ENCODE measurements at regions not wholly inside any gene's neighbourhood (a gene's known extent, or its start where the extent isn't known, plus 50 kb on each side); places are given as distances from the start of the nearest gene placed in this dataset.
"Not testable (repeated sequence)": the region's sequence is repeated elsewhere in the genome, so short reads cannot be mapped to it uniquely, and the experiment has no call there.

- not testable (repeated sequence) for DNase-seq (ENCODE audit: low read depth)
Measured at GRCh38 chr17:27094179-27094578, 199.7 kb upstream of the WSB1 start.

DNA sequence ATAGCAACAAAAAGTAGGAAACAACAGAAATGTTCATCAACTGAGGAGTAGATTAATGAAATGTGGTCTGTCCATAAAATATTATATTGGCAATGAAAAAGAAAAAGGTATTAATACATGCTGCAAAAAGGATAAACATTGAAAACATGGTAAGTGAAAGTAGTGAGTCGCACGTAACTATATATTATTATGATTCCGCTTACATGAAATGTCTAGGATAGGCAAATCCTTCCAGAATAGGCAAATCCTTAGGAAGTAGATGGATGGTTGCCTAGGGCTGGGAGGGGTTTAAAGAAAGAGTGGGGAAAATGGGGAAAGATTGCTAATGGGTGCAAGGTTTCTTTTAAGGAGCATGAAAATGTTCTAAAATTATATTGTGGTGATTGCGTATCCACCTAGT lies 198.1 kb upstream of the WSB1 start:
- not testable (repeated sequence) for DNase-seq (ENCODE audit: low read depth)

DNA sequence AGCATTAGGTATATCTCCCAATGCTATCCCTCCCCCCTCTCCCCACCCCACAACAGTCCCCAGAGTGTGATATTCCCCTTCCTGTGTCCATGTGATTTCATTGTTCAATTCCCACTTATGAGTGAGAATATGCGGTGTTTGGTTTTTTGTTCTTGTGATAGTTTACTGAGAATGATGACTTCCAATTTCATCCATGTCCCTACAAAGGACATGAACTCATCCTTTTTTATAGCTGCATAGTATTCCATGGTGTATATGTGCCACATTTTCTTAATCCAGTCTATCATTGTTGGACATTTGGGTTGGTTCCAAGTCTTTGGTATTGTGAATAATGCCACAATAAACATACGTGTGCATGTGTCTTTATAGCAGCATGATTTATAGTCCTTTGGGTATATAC lies 194.6 kb upstream of the WSB1 start:
- not testable (repeated sequence) for DNase-seq (ENCODE audit: low read depth)

DNA sequence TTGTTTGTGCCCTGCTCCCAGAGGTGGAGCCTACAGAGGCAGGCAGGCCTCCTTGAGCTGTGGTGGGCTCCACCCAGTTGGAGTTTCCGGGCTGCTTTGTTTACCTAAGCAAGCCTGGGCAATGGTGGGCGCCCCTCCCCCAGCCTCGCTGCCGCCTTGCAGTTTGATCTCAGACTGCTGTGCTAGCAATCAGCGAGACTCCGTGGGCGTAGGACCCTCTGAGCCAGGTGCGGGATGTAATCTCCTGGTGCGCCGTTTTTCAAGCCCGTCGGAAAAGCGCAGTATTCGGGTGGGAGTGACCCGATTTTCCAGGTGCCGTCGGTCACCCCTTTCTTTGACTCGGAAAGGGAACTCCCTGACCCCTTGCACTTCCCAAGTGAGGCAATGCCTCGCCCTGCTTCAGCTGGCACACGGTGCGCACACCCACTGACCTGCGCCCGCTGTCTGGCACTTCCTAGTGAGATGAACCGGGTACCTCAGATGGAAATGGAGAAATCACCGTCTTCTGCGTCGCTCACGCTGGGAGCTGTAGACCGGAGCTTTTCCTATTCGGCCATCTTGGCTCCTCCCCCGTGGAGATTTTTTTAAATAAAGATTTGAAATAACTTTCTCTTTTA lies 189.2 kb upstream of the WSB1 start:
- not testable (repeated sequence) for DNase-seq (ENCODE audit: low read depth)

GRCh38 chr17:27105636-27106035 lies 188.3 kb upstream of the WSB1 start:
- no peak for DNase-seq (ENCODE audit: low read depth)

DNA sequence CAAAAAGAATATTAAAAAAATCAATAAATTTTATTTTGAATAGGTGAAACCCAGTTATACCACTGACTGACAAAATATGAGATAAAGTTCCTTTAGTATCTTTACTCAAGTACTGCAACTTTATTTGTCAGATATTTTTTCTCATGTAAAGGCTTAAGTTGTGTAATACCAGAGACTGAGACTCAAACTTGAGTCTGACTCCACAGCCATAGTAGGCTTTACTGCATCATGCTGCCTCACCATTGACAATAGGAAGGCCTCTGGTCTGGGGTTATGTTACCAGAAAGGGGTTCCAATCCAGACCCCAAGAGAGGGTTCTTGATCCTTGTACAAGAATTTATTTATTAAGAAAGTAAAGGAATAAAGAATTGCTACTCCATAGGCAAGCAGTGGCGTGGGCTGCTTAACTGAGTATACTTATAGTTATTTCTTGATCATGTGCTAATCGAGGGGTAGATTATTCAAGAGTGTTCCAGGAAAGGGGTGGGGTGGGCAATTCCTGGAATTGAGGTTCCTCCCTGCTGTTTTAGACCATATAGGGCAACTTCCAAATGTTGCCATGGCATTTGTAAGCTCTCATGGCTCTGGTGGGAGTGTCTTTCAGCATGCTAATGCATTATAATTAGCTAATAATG lies 187.4 kb upstream of the WSB1 start:
- DNase-seq (ENCODE audit: low read depth): no peak

- no peak for DNase-seq (ENCODE audit: low read depth)
Measured at GRCh38 chr17:27106982-27107360, 186.9 kb upstream of the WSB1 start.

DNA sequence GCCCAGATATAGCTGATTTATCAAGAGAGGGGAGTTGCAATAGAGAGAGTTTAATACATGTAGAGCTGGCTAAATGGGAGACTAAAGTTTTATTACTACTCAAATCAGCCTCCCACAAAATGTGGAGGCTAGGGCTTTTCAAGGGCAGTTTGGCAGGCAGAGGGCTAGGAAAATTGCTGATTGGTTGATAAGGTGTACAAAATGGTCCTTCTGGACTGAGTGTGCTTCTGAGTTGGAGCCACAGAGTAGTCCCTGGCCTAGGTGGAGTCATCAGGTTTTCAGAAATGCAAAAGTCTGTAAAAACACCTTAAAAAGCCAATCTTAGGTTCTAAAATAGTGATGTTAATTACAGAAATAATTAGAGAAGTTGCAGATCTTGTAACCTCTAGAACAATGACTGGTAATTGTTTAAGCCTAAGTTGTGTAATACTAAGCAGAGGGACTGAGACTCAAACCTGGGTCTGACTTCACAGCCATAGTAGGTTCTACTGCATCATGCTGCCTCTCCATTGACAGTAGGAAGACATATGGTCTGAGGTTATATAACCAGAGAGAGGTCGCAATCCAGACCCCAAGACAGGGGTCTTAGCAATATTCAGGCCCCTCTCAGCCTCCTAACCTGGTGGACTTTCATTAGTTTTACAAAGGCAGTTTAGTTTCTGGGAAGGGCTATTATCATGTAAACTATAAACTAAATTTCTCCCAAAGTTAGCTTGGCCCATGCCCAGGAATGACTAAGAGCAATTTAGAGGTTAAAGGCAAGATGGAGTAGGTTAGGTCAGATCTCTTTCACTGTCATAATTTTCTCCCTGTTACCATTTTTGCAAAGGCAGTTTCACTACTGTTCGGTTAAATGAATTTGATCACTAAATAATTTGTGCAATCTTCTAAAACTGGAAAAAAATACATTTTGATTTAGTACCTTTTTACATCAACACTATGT lies 186.3 kb upstream of the WSB1 start:
- DNase-seq (ENCODE audit: low read depth): not testable (repeated sequence)

- no peak for DNase-seq (ENCODE audit: low read depth)
Measured at GRCh38 chr17:27109346-27109745, 184.6 kb upstream of the WSB1 start.

DNA sequence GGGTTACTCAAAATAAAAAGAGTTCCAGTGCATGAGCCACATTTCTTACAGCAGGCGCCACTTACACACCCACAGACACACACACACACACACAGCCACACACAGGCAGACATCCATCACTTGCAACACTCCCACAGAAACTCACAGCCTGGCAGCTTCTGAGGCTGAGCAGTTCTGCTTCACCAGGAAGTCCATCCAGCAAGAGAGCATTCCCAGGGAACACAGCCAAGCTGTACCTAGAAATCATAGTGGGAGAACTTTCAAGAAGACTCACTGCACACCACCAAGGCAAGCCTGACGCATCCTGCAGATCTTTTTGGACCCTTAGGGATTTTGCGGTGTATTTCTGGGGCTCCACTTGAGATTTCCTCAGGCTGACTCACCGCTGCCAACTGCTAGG lies 140.9 kb upstream of the WSB1 start:
- DNase-seq (ENCODE audit: low read depth): no peak

DNA sequence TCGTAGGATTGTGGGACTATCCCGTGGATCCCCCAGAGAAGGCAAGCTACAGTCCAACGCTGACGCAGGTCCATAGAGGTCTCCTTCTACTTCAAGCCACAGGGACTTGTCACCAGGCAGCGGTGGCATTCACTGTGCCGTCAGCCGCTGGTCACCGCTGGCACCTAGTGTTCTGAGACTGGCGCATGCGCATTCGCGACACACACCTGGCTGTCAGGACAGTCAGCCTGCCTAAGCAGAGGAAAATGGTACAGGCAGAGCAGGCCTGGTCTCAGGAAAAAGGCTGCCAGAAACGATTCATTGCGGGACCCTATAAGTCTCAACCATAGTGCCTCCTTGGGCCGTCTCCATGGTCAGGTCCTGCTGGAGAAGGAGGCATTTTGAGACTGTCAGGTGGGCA lies 138.0 kb upstream of the WSB1 start:
- no peak for DNase-seq (ENCODE audit: low read depth)

GRCh38 chr17:27157297-27157696 lies 136.6 kb upstream of the WSB1 start:
- no peak for DNase-seq (ENCODE audit: low read depth)

DNA sequence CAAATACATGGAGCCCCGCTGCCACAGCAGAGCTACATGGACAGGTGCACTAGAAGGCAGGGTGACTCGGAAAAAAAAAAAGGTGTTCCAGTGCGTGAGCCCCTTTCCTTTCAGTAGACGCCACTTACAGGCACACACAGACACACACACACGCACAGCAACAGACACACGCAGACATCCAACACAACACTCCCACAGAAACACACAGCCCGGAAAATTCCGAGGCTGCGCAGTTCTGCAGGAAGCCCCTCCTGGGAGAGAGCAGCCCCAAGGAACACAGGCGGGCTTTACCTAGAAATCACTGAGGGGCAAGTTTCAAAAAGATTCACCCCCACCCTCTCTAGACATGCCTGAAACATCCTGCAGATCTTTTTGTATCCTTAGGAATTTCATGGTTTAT lies 136.0 kb upstream of the WSB1 start:
- DNase-seq (ENCODE audit: low read depth): no peak

GRCh38 chr17:27158382-27158781 lies 135.5 kb upstream of the WSB1 start:
- DNase-seq (ENCODE audit: low read depth): no peak

DNA sequence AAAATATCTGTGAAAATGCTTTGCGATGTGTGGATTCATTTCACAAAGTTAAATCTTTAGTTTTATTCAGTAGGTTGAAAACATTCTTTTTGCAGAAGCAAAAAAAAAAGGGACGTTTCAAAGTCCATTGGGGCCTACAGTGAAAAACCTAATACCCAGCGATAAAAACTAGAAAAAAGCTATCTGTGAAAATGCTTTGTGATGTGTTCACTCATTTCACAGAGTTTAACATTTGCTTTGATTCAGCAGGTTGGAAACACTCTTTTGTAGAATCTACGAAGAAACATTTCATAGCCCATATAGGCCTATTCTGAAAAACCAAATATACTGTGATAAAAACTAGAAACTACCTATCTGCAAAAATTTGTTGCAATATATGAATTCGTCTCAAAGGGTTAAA lies 113.6 kb upstream of the WSB1 start:
- DNase-seq (ENCODE audit: low read depth): no peak

DNA sequence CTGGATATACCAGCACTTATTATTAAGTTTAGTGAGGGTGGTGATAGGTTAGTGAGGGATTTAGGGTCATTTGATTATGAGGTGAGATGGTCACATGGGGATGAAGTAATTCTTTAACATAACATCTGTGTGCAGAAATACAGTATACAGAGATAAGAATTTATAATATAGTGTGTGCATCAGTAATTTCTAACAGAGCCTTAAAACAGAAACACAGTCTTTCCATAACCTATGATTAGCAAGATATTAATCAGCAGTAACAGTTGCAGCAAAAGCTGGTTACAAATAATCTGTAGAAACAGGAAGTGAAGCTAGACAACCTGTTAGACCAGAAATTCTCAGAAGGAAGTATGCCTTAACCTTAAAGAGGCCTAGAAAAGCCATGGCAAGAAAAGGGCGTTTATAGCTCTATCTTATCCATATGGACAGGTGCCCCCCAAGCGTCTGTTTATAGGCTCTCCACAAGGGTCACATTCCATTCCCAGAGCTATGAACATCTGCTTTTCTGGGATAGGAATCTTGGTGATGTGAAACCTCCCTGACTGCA lies 112.5 kb upstream of the WSB1 start:
- DNase-seq (ENCODE audit: low read depth): not testable (repeated sequence)

GRCh38 chr17:27181935-27182334 lies 112.0 kb upstream of the WSB1 start:
- no peak for DNase-seq (ENCODE audit: low read depth)

DNA sequence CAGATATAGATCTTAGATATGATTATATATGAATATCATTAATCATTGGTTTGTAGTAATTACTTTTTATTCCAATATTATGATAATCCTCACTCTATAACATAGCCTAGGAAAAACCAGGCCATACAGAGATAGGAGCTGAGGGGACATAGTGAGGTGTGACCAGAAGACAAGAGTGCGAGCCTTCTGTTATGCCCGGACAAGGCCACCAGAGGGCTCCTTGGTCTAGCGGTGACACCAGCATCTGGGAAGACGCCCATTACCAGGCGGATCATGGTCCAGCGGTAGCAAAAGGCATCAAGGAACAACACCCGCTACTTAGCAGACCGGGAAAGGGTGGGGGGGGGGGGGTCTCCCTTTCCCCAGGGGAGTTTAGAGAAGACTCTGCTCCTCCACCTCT lies 96.4 kb upstream of the WSB1 start:
- not testable (repeated sequence) for DNase-seq (ENCODE audit: low read depth)

GRCh38 chr17:27199948-27200347 lies 94.0 kb upstream of the WSB1 start:
- no peak for DNase-seq (ENCODE audit: low read depth)

- DNase-seq (ENCODE audit: low read depth): no peak
Measured at GRCh38 chr17:27200476-27200875, 93.4 kb upstream of the WSB1 start.

DNA sequence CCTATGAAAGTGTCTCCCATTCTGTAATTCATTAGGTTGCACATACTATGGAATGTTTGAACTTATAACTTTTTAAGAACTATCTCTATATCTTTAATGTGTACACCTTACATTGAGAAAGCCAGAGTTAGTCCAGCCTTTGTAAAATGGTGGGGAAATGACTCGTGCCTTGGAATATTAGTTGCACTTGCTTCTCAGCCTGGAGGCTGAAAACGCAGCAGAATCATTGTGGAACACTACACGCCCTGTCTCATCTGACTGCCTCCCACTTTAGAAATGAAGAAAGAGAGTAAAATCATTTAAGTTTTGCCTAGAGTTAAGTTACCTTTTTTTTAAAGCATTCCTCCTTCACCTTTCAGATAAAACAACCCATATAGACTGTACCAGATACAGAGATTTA lies 90.7 kb upstream of the WSB1 start:
- no peak for DNase-seq (ENCODE audit: low read depth)

- no peak for DNase-seq (ENCODE audit: low read depth)
Measured at GRCh38 chr17:27206447-27206846, 87.5 kb upstream of the WSB1 start.

DNA sequence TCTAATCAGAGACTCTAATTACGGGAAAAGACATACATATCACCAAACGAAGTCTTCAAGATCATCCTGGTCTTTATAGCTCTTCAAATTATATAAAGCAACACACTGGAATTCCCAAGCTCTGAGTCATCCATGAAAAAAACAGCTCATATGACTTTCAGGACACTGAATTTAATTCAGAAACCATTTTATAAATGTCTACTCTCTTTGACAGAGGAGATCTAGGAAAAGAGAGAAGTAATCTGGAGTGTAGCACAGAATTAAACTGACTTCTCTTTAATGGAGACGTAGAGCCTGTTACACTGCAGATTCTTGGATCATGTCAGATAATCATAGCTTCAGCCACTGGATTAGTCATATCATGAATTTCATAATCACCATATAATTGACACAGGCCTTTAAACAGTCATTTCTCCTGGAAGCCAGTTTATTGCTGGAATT lies 86.8 kb upstream of the WSB1 start:
- DNase-seq (ENCODE audit: low read depth): no peak

Measured in stimulated activated CD8-positive, alpha-beta memory T cell treated with anti-CD3 and anti-CD28 coated beads, Interleukin-15, amount 100 ng/mL, for 1 hour (primary cell).